A204.1 (cell line): ENCODE measurements at regions not wholly inside any gene's neighbourhood (a gene's known extent, or its start where the extent isn't known, plus 50 kb on each side); places are given as distances from the start of the nearest gene placed in this dataset.
"Not testable (repeated sequence)": the region's sequence is repeated elsewhere in the genome, so short reads cannot be mapped to it uniquely, and the experiment has no call there.

Source experiments
- FAIRE-seq: peaks from 2 replicates; lab custom pipeline; 2012; peaks lifted over from hg19 to GRCh38; lab: Jason Lieb, UNC

DNA sequence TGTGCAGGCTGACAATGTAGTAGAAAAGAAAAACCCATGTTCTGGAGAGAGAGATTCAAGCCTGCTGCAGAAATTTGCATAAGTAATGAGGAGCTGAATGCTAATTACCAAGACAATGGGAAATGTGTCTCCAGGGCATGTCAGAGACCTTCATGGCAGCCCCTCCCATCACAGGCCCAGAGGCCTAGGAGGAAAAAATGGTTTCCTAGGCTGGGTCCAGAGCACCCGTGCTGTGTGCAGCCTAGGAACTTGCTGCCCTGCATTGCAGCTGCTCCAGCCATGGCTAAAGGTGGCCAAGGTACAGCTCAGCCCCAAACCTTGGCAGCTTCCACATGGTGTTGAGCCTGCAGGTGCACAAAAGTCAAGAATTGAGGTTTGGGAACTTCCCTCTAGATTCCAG lies 402.3 kb downstream of the PRR32 start:
- not testable (repeated sequence) for FAIRE-seq

DNA sequence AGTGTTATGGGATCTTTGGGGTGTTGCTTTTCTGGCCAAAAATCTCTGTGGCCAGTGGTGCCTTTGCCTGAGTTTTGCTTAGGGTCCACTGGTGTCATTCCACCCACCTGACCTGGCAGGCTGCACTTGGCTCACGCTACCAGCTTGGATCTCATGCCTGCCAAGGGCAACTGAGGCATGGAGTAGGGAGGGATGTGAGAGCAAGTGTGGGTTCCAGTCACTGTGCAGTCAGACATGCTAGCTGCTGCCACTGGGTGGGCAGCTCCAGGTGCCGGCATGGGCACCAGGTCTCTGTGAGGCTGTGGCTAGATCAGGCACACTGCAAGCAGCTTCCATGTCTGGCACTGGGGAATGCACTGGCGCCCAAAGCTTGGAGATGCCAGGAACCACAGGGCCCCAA lies 424.1 kb downstream of the PRR32 start:
- no peak for FAIRE-seq

DNA sequence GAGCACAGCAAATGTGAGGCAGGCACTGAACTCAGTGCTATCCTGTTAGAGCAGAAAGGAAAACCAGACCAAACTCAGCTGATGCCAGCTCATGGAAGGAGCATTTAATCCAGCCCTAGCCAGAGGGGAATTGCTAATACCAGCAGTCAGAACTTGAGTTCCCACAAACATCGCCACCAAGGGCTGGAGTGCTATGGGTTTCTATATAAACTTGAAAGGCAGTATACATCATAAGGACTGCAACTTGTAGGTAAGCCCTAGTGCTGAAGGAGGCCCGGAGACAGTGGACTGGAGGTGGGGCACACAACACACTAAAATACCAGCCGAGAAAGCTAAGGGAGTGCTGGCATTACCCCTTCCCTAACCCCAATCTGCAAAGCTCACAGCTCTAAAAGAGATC lies 440.2 kb downstream of the PRR32 start:
- FAIRE-seq: no peak

DNA sequence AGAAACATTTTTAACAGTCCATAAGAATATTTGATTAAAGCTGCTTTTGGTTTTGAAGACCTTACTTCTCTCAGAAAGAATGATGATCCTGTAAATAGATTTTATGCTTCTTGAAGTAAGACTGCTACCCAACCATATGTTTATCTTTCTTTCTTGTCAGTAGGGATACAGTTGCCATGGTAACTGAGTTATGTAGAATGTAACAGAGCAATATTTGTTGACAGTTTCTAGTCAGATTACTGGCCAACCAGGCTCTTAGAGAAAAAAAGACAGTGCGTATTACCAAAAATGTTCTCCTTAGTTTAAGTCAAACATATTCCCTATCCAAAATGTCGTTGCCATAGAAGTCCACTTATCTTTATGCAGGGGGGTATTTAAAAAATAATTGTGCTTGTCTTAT lies 456.8 kb downstream of the PRR32 start:
- FAIRE-seq: no peak

DNA sequence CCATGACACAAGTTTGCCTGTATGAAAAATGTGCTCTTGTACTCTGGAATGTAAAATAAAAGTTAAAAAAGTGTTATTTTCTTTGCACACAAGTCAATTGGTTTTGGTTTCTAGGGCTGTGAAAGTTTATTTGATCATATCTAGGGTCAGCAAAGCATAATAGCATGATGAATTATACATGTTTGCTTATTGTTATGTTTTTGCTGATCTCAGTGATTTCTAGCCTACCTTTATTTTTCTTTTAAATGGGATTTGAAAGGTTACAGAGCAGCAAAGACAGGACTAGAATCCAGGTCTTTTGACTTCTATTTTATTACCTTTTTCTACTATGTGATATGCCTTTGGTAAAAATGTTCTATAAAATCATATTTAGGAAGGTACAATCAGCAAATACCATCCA lies 481.0 kb downstream of the PRR32 start:
- FAIRE-seq: no peak

DNA sequence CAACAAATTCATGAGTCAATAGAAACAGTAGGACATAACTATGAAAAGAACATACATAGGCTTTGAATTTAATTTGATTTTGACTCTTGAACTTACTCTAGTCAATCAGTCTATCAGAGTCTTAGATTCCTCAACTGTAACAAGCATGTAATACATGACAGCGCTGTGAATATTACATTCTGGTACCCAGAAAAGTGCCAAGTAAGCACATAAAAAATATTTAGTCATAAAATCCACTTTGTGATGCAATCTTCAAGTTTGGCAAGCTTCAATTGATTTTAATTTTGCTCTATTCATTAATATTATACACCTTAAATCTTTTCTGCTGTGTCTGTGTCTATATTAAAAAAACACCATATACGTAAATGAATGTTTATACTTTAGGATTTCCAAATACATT lies 483.3 kb downstream of the PRR32 start:
- no peak for FAIRE-seq

DNA sequence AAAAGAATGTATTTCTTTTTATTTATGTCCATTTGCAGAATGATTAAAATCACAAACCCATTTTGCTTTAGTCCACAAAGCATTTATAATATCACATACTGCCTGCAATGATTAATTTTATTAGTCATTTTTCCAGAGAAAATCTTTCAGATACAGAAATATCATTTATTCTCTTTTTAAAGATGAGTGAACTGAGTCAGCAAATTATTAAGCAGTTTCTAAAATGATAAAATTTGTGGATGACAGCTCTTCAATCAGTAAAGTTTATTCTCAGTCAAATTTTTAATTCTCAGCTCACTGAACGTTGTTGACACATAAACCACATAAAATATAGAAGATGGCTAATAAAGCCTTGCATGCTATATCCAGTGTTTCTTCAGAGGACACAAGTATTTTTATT lies 485.5 kb downstream of the PRR32 start:
- FAIRE-seq: no peak

DNA sequence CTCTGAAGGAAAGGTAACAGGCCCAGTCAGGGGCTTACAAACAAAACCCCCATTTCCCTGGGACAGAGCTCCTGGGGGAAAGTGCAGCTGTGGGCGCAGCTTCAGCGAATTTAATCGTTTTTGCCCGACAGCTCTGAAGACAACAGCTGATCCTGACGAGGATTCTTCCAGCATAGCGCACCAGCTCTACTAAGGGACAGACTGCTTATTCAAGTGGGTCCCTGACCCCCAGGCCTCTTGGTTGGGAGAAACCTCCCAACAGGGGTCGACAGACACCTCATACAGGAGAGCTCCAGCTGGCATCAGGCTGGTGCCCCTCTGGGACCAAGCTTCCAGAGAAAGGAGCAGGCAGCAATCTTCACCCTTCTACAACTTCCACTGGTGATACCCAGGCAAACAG lies 486.7 kb downstream of the PRR32 start:
- FAIRE-seq: no peak

DNA sequence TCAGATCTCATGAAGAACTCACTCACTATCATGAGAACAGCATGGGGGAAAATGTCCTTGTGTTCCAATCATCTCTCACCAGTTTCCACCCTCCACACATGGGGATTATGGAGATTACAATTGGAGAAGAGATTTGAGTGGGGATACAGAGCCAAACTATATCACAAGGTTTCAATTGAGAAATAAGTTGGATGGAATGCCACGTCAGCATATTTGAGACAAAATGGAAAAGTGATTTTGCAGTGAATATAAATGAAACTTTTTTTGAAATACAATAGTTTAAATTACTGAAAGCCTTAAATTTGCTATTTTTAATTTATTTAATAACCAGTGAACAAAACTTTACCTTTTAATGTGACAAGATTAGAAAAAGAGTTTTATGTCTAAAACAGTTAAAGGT lies 494.1 kb downstream of the PRR32 start:
- FAIRE-seq: no peak

DNA sequence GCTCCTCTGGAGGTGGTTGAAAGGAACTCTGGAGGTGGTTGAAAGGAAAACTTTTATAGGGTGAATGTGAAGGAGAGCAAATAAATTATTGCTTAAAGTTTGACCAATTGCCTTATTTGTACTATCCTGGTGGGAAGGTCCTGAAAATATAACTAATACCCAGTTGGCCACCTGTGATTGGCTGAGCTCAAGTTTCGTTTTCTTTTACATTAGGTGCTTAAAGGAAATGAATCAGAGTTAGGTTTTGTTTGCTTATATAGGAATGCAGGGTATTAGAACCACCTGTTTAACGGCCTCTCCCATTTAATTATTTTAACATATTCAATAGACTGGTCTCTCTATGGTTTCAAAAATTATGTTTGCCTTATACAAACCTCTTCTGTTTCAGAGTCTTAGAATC lies 497.6 kb downstream of the PRR32 start:
- no peak for FAIRE-seq

DNA sequence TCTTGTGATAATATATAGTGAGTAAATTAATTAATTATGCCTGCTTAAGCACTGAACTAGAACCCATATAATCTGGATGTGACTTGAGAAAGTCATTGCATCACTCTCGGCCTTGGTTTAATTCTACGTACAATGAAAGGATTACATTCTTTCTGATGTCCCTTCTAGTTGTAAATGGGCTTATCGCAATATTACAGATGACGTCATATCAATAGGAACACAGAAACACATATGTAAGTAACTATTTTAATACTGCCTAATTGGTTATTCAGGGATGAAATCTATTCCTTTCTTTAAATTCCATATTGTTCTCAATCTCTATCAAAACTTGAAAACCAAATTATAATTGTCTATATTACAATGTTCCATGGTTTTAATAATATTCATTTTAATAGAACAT lies 504.6 kb downstream of the PRR32 start:
- FAIRE-seq: no peak
